SH-SY5Y (cell line): ENCODE measurements at regions not wholly inside any gene's neighbourhood (a gene's known extent, or its start where the extent isn't known, plus 50 kb on each side); places are given as distances from the start of the nearest gene placed in this dataset.

ENCODE experiments used
- GATA2 ChIP-seq: IDR thresholded peaks from 2 replicates; pipeline ENCODE4 v1.6.1; 2011; ENCODE audit warnings: mild to moderate bottlenecking, low read depth, low read length
- GATA3 ChIP-seq: IDR thresholded peaks from 2 replicates; pipeline ENCODE4 v1.6.1; 2011; ENCODE audit warnings: low read depth, mild to moderate bottlenecking, low read length, moderate library complexity

- TF ChIP-seq GATA2 (no peak), GATA3 (no peak)
Measured at GRCh38 chr15:97037080-97037479, 706.6 kb downstream of the NR2F2 start.
